ENCODE measurements at regions not wholly inside any gene's neighbourhood (a gene's known extent, or its start where the extent isn't known, plus 50 kb on each side); places are given as distances from the start of the nearest gene placed in this dataset.
"Not testable (repeated sequence)": the region's sequence is repeated elsewhere in the genome, so short reads cannot be mapped to it uniquely, and the experiment has no call there.

- H3K9me3 ChIP-seq, result no peaks in the 10 kb centered on the region
- no peak overlapping the region for H3K27ac ChIP-seq
- no peak for TF ChIP-seq POLR2AphosphoS5 (IDR thresholded peaks at IDR 0.05)
- no peak for TF ChIP-seq CTCF (IDR thresholded peaks at IDR 0.05)
- TF ChIP-seq POLR2A (IDR thresholded peaks at IDR 0.05), result no peak
- TF ChIP-seq EP300 (IDR thresholded peaks at IDR 0.05), result no peak
- WGBS, 2 donors (ENCODE audit: low coverage in 1 of 2), result 35 to 50% methylated on average over 4 to 6 of the region's 21 CpGs
- H3K27me3 ChIP-seq, result peaks cover 80% of the 10 kb centered on the region
- no peaks in the 10 kb centered on the region for H3K4me1 ChIP-seq
- no peak overlapping the region for H3K4me3 ChIP-seq
- ATAC-seq, result no peak
- H3K36me3 ChIP-seq, result no peaks in the 10 kb centered on the region
Measured at GRCh38 chr1:22208268-22208972, 65.5 kb upstream of the WNT4 start.

DNA sequence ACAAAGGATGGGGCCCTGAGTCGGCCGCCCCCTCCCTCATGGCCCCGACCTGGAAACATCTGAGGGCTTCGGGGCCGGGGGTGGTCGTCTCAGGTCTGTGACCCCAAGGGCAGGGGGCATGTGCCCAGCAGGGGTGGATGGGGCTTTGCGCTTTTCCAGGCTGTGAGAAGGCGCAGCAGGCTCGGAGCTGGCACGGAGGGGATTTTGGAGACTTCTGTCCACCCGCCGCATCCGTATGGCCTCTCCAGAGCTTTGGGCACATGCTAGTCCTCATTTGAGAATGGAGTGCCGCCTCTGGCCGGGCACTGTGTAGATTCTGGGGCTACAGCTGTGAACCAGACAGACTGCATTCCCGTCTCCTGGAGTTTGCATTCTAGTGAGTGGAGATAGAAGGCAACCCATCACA is 66.1 kb upstream of the WNT4 start:
- Histone ChIP-seq H3K4me1 (no peaks in the 10 kb centered on the region), H3K4me3 (no peak overlapping the region), H3K27ac (no peak overlapping the region), H3K9me3 (no peaks in the 10 kb centered on the region), H3K27me3 (peaks cover 86% of the 10 kb centered on the region), H3K36me3 (no peaks in the 10 kb centered on the region)
- ATAC-seq, result no peak
- no peak for TF ChIP-seq EP300 (IDR thresholded peaks at IDR 0.05)
- TF ChIP-seq POLR2AphosphoS5 (IDR thresholded peaks at IDR 0.05), result no peak
- WGBS, 2 donors (ENCODE audit: low coverage in 1 of 2), result 41% methylated on average over 5 of the region's 16 CpGs; no CpG with 5 or more reads in 1 of the 2 donors

GRCh38 chr1:22210176-22210575 is 67.3 kb upstream of the WNT4 start:
- Histone ChIP-seq H3K4me3 (no peak overlapping the region), H3K27ac (no peak overlapping the region), H3K9me3 (no peaks in the 10 kb centered on the region), H3K36me3 (no peaks in the 10 kb centered on the region), H3K4me1 (no peaks in the 10 kb centered on the region), H3K27me3 (peaks cover 83% of the 10 kb centered on the region)
- 82 to 85% methylated on average over 2 to 4 of the region's 12 CpGs for WGBS, 2 donors (ENCODE audit: low coverage in 1 of 2)
- no peak for ATAC-seq
- TF ChIP-seq CTCF (IDR thresholded peaks at IDR 0.05) (no peak), EP300 (IDR thresholded peaks at IDR 0.05) (no peak), POLR2A (IDR thresholded peaks at IDR 0.05) (no peak), POLR2AphosphoS5 (IDR thresholded peaks at IDR 0.05) (no peak)

- no peak for ATAC-seq
- Histone ChIP-seq H3K4me3 (no peak overlapping the region), H3K27me3 (peaks cover 83% of the 10 kb centered on the region), H3K27ac (no peak overlapping the region), H3K36me3 (no peaks in the 10 kb centered on the region), H3K9me3 (no peaks in the 10 kb centered on the region), H3K4me1 (no peaks in the 10 kb centered on the region)
- WGBS, 2 donors (ENCODE audit: low coverage in 1 of 2), result 14 to 23% methylated on average over 2 to 4 of the region's 7 CpGs
- TF ChIP-seq EP300 (IDR thresholded peaks at IDR 0.05) (no peak), CTCF (IDR thresholded peaks at IDR 0.05) (no peak), POLR2AphosphoS5 (IDR thresholded peaks at IDR 0.05) (no peak), POLR2A (IDR thresholded peaks at IDR 0.05) (no peak)
Measured at GRCh38 chr1:22210636-22211035, 67.7 kb upstream of the WNT4 start.

DNA sequence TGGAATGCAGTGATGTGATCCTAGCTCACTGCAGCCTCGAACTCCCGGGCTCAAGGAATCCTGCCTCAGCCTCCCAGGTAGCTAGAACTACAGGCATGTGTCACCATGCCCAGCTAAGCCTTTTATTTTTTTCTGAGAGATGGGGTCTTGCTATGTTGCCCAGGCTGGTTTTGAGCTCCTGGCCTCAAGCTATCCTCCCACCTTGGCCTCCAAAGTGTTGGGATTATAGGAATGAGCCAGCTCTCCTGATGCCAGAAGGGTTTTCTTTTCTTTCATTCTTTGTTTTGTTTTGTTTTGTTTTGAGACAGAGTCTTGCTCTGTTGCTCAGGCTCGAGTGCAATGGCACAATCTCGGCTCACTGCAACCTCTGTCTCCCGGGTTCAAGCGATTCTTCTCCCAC is 68.6 kb upstream of the WNT4 start:
- peaks cover 85% of the 10 kb centered on the region for H3K27me3 ChIP-seq
- ATAC-seq, H3K9me3 ChIP-seq, H3K4me1 ChIP-seq, H3K36me3 ChIP-seq, H3K27ac ChIP-seq, H3K4me3 ChIP-seq: not testable (repeated sequence)
- WGBS, 2 donors (ENCODE audit: low coverage in 1 of 2), result 79 to 89% methylated on average over 4 to 6 of the region's 6 CpGs

Data from gastroesophageal sphincter (tissue), 4 donors.